Skeletal muscle tissue (tissue), 3 donors: ENCODE measurements at regions not wholly inside any gene's neighbourhood (a gene's known extent, or its start where the extent isn't known, plus 50 kb on each side); places are given as distances from the start of the nearest gene placed in this dataset.

Experiments used
- H3K27ac ChIP-seq: one replicate; pipeline ENCODE4 v1.7.0; 2013; ENCODE audit warnings: mild to moderate bottlenecking, low read depth, low read length, inconsistent platforms
- H3K27me3 ChIP-seq, 3 donors: one replicate each; pipeline ENCODE4 v1.7.0; 2013; ENCODE audit warnings: low read length in 3 of 3; ENCODE audit not compliant: control insufficient read depth in 3 of 3, insufficient read depth in 3 of 3
- H3K36me3 ChIP-seq, 3 donors: one replicate each; pipeline ENCODE4 v1.7.0; 2013; ENCODE audit warnings: low read length in 3 of 3; ENCODE audit not compliant: control insufficient read depth in 3 of 3, insufficient read depth in 3 of 3
- H3K4me1 ChIP-seq, 3 donors: one replicate each; pipeline ENCODE4 v1.7.0; 2013; ENCODE audit warnings: low read length in 3 of 3, mild to moderate bottlenecking in 3 of 3; ENCODE audit not compliant: control insufficient read depth in 3 of 3, insufficient read depth in 3 of 3
- H3K4me3 ChIP-seq, 3 donors: one replicate each; pipeline ENCODE4 v1.7.0; 2013; ENCODE audit warnings: low read length in 3 of 3
- H3K9ac ChIP-seq, 3 donors: one replicate each; pipeline ENCODE4 v1.7.0; 2013; ENCODE audit warnings: low read length in 3 of 3, mild to moderate bottlenecking in 3 of 3, moderate library complexity in 2 of 3, low read depth in 1 of 3
- H3K9me3 ChIP-seq, 3 donors: one replicate each; pipeline ENCODE4 v1.7.0; 2013; ENCODE audit warnings: low read length in 3 of 3; ENCODE audit not compliant: control insufficient read depth in 3 of 3
- donor health status: Osteomylitis.

DNA sequence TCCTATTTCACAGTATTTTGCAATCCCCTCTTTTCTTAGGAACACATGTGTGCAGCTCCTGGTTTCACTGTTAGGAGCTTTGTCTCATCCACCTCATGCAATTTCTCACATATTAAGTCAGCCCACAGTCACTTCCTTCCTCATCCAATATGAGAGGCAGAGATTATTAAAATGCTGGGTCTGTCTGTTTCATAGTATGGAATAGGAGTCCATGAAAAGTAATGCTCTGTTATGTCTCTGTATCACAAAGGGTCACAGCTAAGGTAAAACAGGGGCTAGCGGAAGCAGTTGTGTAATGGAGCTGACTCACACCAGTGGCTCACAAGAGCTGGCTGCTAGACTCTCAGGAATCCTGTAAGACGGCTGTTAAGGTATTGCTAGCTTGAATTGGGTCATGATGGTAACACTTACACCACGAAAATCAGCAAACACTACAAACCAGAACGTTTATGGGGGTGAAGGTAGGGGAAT is 216.5 kb downstream of the EFNB2 start:
- H3K4me1 ChIP-seq: no peaks in the 10 kb centered on the region
- peaks cover 0 to 2% (median 0%) of the 10 kb centered on the region in 3 donors for H3K9me3 ChIP-seq
- H3K4me3 ChIP-seq: no peak overlapping the region
- H3K36me3 ChIP-seq: no peaks in the 10 kb centered on the region
- no peak overlapping the region for H3K9ac ChIP-seq
- H3K27ac ChIP-seq: no peak overlapping the region
- no peaks in the 10 kb centered on the region for H3K27me3 ChIP-seq

DNA sequence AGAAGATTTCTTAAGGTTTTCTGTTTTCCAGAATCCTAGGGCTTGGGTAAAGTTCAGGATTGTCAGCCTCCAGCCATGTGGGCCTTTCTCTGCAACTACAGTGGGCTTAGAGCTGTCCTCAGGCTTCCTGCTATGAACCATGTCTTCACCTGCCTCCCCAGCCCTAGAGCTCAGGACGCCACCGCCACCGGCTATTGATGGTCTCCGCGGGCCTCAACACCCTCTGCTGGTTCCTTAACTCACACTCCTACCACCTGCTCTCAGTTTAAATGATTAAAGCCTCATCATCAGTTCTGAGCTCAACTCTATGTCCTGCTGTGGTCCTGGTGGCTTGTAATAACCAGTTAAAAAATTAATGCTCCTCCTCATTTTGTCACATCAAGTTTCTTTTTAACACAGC is 221.0 kb downstream of the EFNB2 start:
- no peaks in the 10 kb centered on the region for H3K9me3 ChIP-seq
- no peak overlapping the region for H3K27ac ChIP-seq
- no peak overlapping the region for H3K9ac ChIP-seq
- H3K4me1 ChIP-seq: no peaks in the 10 kb centered on the region
- no peak overlapping the region for H3K4me3 ChIP-seq
- H3K27me3 ChIP-seq: no peaks in the 10 kb centered on the region
- H3K36me3 ChIP-seq: no peaks in the 10 kb centered on the region

GRCh38 chr13:106311004-106311403 is 224.5 kb downstream of the EFNB2 start:
- no peak overlapping the region for H3K9ac ChIP-seq
- no peak overlapping the region for H3K4me3 ChIP-seq
- no peaks in the 10 kb centered on the region for H3K4me1 ChIP-seq
- no peaks in the 10 kb centered on the region for H3K27me3 ChIP-seq
- H3K36me3 ChIP-seq: no peaks in the 10 kb centered on the region
- H3K27ac ChIP-seq: no peak overlapping the region
- peaks cover 0 to 5% (median 0%) of the 10 kb centered on the region in 3 donors for H3K9me3 ChIP-seq

DNA sequence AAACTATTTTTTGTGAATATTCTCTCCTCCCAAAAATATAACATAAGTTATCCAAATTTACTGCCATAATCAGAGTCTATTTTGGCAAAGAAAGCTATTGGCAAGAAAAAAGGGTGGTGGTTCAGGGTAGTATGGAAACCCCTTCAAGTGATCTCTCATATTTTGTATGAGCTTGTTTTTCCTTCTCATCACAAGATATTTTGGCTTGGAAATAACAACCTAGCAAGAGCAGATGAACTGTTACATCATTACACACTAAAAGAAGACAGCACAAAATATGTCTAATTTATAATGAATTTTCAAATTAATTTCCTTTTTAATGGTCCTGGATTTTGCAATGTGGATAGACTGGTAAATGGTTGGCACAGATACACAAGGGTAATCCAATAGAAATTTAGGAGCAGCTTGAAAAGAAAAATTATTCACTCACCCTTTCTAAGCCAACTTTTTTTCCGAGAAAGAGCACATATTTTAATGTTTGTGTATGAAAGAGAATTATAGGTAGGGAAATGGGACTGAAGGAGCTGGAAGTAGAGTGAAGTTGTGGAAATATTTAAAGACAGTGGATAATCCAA is 225.1 kb downstream of the EFNB2 start:
- Histone ChIP-seq H3K4me1 (no peaks in the 10 kb centered on the region), H3K4me3 (no peak overlapping the region), H3K27ac (no peak overlapping the region), H3K9me3 (peaks cover 0 to 5% (median 0%) of the 10 kb centered on the region in 3 donors), H3K9ac (no peak overlapping the region), H3K36me3 (no peaks in the 10 kb centered on the region), H3K27me3 (no peaks in the 10 kb centered on the region)

DNA sequence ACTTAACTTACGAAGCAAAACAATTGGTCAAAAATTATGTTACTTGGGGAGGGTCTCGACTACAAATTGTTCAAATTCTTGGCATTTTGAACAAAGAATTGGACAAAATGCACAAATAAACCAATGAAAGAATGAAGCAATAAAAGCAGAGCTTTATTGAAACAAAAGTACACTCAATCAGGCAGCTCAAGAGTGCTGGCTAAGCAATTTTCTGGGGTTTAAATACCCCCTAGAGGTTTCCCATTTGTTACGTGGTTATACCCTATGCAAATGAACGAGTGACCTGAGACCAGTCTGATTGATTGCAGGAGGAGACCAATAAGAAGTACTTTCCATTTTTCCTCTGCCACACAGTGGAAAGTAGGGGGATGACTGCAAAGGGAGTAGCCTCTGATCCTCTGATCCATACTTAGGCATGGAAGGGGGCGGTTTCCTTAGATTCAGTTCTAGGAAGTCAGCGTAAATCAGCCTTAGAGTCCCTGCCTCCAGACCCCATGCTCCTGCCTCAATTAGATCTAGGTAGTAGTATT is 228.6 kb downstream of the EFNB2 start:
- Histone ChIP-seq H3K27ac (no peak overlapping the region), H3K36me3 (no peaks in the 10 kb centered on the region), H3K4me3 (no peak overlapping the region), H3K9ac (no peak overlapping the region), H3K9me3 (peaks cover 0 to 5% (median 2%) of the 10 kb centered on the region in 3 donors), H3K4me1 (no peaks in the 10 kb centered on the region), H3K27me3 (no peaks in the 10 kb centered on the region)

DNA sequence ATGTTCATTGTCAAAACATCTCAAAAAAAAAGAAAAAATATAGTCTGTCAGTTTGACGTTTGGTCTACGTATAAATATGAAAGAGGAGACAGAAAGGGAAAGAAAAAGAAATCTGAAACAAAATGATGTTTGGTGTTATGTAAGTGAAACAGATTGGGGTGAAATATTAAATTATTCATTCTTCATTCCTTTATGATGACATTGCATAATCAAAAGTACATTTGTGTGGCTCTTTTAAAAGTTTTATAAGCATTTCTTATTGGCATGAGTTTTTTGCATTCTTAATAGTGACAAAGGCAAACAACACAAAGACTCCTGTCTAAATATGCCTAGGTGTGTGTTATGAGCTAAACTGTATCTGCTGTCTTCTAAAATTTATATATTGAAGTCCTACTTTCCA is 232.6 kb downstream of the EFNB2 start:
- Histone ChIP-seq H3K9ac (no peak overlapping the region), H3K27ac (no peak overlapping the region), H3K9me3 (peaks cover 0 to 5% (median 2%) of the 10 kb centered on the region in 3 donors), H3K4me1 (no peaks in the 10 kb centered on the region), H3K4me3 (no peak overlapping the region), H3K27me3 (no peaks in the 10 kb centered on the region), H3K36me3 (no peaks in the 10 kb centered on the region)

DNA sequence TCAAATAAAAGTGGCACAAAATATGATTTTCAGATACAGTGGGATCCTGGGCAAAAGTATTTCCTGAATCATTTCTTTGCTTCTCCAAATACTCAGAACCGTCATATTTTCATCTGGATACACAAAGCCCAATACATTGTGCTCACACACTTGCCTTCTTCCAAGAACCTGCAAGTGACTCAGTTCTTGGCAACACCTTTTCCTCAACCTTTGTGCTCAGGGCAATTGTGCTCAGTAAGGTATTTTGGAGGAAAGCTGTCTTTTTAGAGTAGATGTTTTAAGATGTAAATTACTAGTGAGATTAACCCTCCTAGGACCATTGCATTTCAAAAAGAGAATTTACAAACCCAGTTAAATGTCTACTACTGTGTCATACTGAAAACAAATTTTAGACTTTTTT is 233.5 kb downstream of the EFNB2 start:
- H3K9ac ChIP-seq: no peak overlapping the region
- no peaks in the 10 kb centered on the region for H3K27me3 ChIP-seq
- no peaks in the 10 kb centered on the region for H3K4me1 ChIP-seq
- H3K9me3 ChIP-seq: peaks cover 0 to 2% (median 1%) of the 10 kb centered on the region in 3 donors
- H3K36me3 ChIP-seq: no peaks in the 10 kb centered on the region
- H3K4me3 ChIP-seq: no peak overlapping the region
- H3K27ac ChIP-seq: no peak overlapping the region

DNA sequence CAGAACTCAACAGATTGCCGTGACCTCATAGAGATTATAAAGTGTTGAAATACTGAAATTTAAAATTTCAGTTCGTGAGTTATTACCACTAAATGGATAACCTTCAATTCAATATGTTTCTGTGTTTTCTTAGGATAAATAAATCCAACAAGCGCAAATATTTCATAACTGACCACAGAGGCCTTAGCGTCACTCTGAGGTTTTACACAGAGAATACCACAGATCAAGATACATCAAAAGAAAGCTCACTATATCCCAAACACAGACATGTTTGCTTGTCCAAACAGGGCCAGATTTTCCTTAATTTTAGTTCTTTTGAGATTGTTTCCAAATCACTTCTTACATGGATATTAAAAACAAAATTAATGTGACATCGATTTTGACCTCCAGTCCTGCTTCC is 235.8 kb downstream of the EFNB2 start:
- H3K4me3 ChIP-seq: no peak overlapping the region
- peaks cover 0 to 2% (median 0%) of the 10 kb centered on the region in 3 donors for H3K9me3 ChIP-seq
- H3K9ac ChIP-seq: no peak overlapping the region
- no peaks in the 10 kb centered on the region for H3K4me1 ChIP-seq
- no peak overlapping the region for H3K27ac ChIP-seq
- no peaks in the 10 kb centered on the region for H3K36me3 ChIP-seq
- H3K27me3 ChIP-seq: no peaks in the 10 kb centered on the region

GRCh38 chr13:106297283-106297682 is 238.2 kb downstream of the EFNB2 start:
- Histone ChIP-seq H3K9me3 (no peaks in the 10 kb centered on the region), H3K9ac (no peak overlapping the region), H3K4me1 (no peaks in the 10 kb centered on the region), H3K36me3 (no peaks in the 10 kb centered on the region), H3K27me3 (no peaks in the 10 kb centered on the region), H3K27ac (no peak overlapping the region), H3K4me3 (no peak overlapping the region)

DNA sequence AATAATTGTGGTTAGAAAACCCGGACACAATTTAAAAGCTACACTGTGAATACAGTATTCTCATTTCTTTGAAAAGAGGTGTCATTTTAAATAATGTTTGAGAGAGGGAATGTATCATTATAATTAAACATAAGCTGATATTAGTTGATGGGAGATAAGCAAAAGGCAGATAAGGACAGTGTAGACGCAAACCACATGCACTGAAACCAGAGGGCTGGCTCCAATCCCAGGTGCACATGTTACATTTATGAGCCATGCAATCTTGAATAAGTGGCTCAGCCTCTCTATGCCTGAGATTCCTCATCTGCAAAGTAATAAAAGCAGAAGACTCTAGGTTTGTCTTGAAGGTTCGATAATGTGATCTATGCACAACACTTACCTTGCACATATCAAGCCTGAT is 238.7 kb downstream of the EFNB2 start:
- no peaks in the 10 kb centered on the region for H3K27me3 ChIP-seq
- no peaks in the 10 kb centered on the region for H3K4me1 ChIP-seq
- H3K36me3 ChIP-seq: no peaks in the 10 kb centered on the region
- H3K9ac ChIP-seq: no peak overlapping the region
- H3K4me3 ChIP-seq: no peak overlapping the region
- H3K9me3 ChIP-seq: no peaks in the 10 kb centered on the region
- H3K27ac ChIP-seq: no peak overlapping the region
